GM18502 (cell line): ENCODE measurements at regions not wholly inside any gene's neighbourhood (a gene's known extent, or its start where the extent isn't known, plus 50 kb on each side); places are given as distances from the start of the nearest gene placed in this dataset.

Source experiments
- ATAC-seq: cut with Tn5 transposase; IDR thresholded peaks from one replicate; pipeline ENCODE4 v1.9.1; 2021; ENCODE audit warnings: mild to moderate bottlenecking; ENCODE audit not compliant: unreplicated experiment, poor library complexity

- no peak for ATAC-seq
These were observed 576.2 kb upstream of the CTNND2 start for GRCh38 chr5:12480487-12480886.

GRCh38 chr5:12477554-12477953 is 573.3 kb upstream of the CTNND2 start:
- ATAC-seq = no peak

GRCh38 chr5:12467799-12468198 is 563.6 kb upstream of the CTNND2 start:
- ATAC-seq = no peak

- no peak for ATAC-seq
These were observed 556.4 kb upstream of the CTNND2 start for GRCh38 chr5:12460493-12461261.

- no peak for ATAC-seq
These were observed 555.1 kb upstream of the CTNND2 start for GRCh38 chr5:12459326-12459725.

GRCh38 chr5:12419075-12419474 is 514.8 kb upstream of the CTNND2 start:
- no peak for ATAC-seq

- ATAC-seq = no peak
These were observed 509.3 kb upstream of the CTNND2 start for GRCh38 chr5:12413585-12413984.

- no peak for ATAC-seq
These were observed 508.8 kb upstream of the CTNND2 start for GRCh38 chr5:12413075-12413474.

- no peak for ATAC-seq
These were observed 495.6 kb upstream of the CTNND2 start for GRCh38 chr5:12399868-12400267.

- no peak for ATAC-seq
These were observed 488.0 kb upstream of the CTNND2 start for GRCh38 chr5:12392246-12392645.

GRCh38 chr5:12385095-12385494 is 480.8 kb upstream of the CTNND2 start:
- no peak for ATAC-seq

GRCh38 chr5:12384005-12384404 is 479.8 kb upstream of the CTNND2 start:
- ATAC-seq = no peak

GRCh38 chr5:12367973-12368372 is 463.7 kb upstream of the CTNND2 start:
- ATAC-seq = no peak

- ATAC-seq = no peak
These were observed 456.0 kb upstream of the CTNND2 start for GRCh38 chr5:12360218-12360617.

GRCh38 chr5:12358371-12359090 is 454.3 kb upstream of the CTNND2 start:
- no peak for ATAC-seq

GRCh38 chr5:12357626-12358025 is 453.4 kb upstream of the CTNND2 start:
- ATAC-seq = no peak

- no peak for ATAC-seq
These were observed 450.4 kb upstream of the CTNND2 start for GRCh38 chr5:12354686-12355085.

- ATAC-seq = no peak
These were observed 439.3 kb upstream of the CTNND2 start for GRCh38 chr5:12343558-12343957.

- no peak for ATAC-seq
These were observed 431.7 kb upstream of the CTNND2 start for GRCh38 chr5:12335938-12336337.

- ATAC-seq = no peak
These were observed 428.2 kb upstream of the CTNND2 start for GRCh38 chr5:12332480-12332879.

GRCh38 chr5:12330993-12331588 is 426.8 kb upstream of the CTNND2 start:
- no peak for ATAC-seq
